VCaP (cell line): ENCODE measurements at regions not wholly inside any gene's neighbourhood (a gene's known extent, or its start where the extent isn't known, plus 50 kb on each side); places are given as distances from the start of the nearest gene placed in this dataset.

Experiments used
- H3K27ac ChIP-seq: fragments of 450-650 bp; 2 replicates; pipeline ENCODE4 v1.5.1; 2017
- CTCF ChIP-seq: fragments of 450-650 bp; conservative IDR thresholded peaks from 2 replicates; pipeline ENCODE4 v1.5.1; 2017; ENCODE audit warnings: mild to moderate bottlenecking, moderate library complexity

GRCh38 chr6:63140692-63141318, 70.5 kb upstream of the FKBP1C start:
- H3K27ac ChIP-seq = no peak overlapping the region
- no peak for TF ChIP-seq CTCF

- TF ChIP-seq CTCF = no peak
- no peak overlapping the region for H3K27ac ChIP-seq
These were observed 61.5 kb upstream of the FKBP1C start for GRCh38 chr6:63149730-63150129.

- TF ChIP-seq CTCF = no peak
- no peak overlapping the region for H3K27ac ChIP-seq
These were observed 56.7 kb upstream of the FKBP1C start for GRCh38 chr6:63154535-63154934.
